SJCRH30 (cell line): ENCODE measurements at regions not wholly inside any gene's neighbourhood (a gene's known extent, or its start where the extent isn't known, plus 50 kb on each side); places are given as distances from the start of the nearest gene placed in this dataset.
A peak's percentile ranks its signal among the peaks of the same experiment; 100 is the strongest.

Experiments used
- DNase-seq, 2 experiments: peaks; one replicate each; pipeline ENCODE4 v3.0.0-alpha.2; 2015 to 2020
- H3K27ac ChIP-seq: fragments of 250-450 bp; sonication (Bioruptor Pico); 2 replicates; pipeline ENCODE4 v1.5.1; 2020; ENCODE audit warnings: mild to moderate bottlenecking, moderate library complexity
- H3K27me3 ChIP-seq: fragments of 250-450 bp; sonication (Bioruptor Pico); 2 replicates; pipeline ENCODE4 v1.5.1; 2020; ENCODE audit warnings: mild to moderate bottlenecking, moderate library complexity
- H3K36me3 ChIP-seq: fragments of 250-450 bp; sonication (Bioruptor Pico); 2 replicates; pipeline ENCODE4 v1.5.1; 2020; ENCODE audit warnings: mild to moderate bottlenecking, moderate library complexity
- H3K4me1 ChIP-seq: fragments of 250-450 bp; sonication (Bioruptor Pico); 2 replicates; pipeline ENCODE4 v1.5.1; 2020; ENCODE audit warnings: mild to moderate bottlenecking, moderate library complexity
- H3K4me3 ChIP-seq: fragments of 250-450 bp; sonication (Bioruptor Pico); 2 replicates; pipeline ENCODE4 v1.5.1; 2020; ENCODE audit warnings: mild to moderate bottlenecking, moderate library complexity
- H3K9me3 ChIP-seq: fragments of 250-450 bp; sonication (Bioruptor Pico); replicated peaks from 2 replicates; pipeline ENCODE4 v1.5.1; 2020; ENCODE audit warnings: mild to moderate bottlenecking, moderate library complexity

GRCh38 chr15:53360881-53361280 lies 398.6 kb downstream of the WDR72 start:
- H3K9me3 ChIP-seq, result no peaks in the 10 kb centered on the region
- no peaks in the 10 kb centered on the region for H3K4me1 ChIP-seq
- H3K36me3 ChIP-seq, result no peaks in the 10 kb centered on the region
- H3K27me3 ChIP-seq, result no peaks in the 10 kb centered on the region
- no peak overlapping the region for H3K27ac ChIP-seq
- DNase-seq, result no peak
- no peak overlapping the region for H3K4me3 ChIP-seq

DNA sequence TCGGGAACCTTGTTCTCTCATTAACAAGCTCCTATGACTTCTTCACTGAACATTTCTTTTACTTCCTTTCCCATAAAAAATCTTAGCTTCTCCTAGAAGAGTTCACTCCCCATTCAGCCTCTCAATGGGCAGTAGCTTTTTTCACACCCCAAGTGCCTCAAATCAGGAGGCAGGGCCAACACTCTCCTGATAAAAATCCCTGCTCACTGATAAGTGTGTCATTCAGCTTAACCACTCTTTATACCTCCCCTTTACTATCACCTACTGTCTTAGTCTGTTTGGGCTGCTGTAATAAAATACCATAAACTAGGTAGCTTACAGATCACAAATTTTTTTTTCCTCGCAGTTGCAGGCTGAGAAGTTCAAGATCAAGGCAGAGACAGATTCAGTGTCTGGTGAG lies 400.4 kb downstream of the WDR72 start:
- no peaks in the 10 kb centered on the region for H3K27me3 ChIP-seq
- no peak overlapping the region for H3K27ac ChIP-seq
- no peaks in the 10 kb centered on the region for H3K9me3 ChIP-seq
- no peaks in the 10 kb centered on the region for H3K4me1 ChIP-seq
- H3K36me3 ChIP-seq, result no peaks in the 10 kb centered on the region
- DNase-seq, result no peak
- H3K4me3 ChIP-seq, result no peak overlapping the region

DNA sequence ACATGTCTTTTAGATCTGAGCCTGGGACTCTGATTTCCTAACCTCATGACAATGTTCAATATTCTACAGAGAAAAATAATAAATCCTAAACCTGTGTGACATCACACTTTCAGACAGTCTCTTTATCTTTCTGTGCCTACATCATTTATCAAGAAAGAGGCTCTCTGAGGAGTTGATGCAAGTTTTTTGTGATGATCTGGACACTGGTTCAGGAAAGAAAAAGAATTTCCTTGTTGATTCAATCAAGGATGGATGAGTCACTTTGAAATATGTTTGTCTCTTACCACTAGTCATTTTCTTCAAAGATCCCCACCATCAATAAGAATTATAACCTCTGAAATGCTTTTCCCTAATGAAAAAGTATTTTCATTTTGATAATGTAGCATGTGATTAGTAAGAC lies 404.6 kb downstream of the WDR72 start:
- Histone ChIP-seq H3K9me3 (no peaks in the 10 kb centered on the region), H3K27me3 (no peaks in the 10 kb centered on the region), H3K4me3 (no peak overlapping the region), H3K27ac (no peak overlapping the region), H3K36me3 (no peaks in the 10 kb centered on the region), H3K4me1 (no peaks in the 10 kb centered on the region)
- DNase-seq, result no peak

DNA sequence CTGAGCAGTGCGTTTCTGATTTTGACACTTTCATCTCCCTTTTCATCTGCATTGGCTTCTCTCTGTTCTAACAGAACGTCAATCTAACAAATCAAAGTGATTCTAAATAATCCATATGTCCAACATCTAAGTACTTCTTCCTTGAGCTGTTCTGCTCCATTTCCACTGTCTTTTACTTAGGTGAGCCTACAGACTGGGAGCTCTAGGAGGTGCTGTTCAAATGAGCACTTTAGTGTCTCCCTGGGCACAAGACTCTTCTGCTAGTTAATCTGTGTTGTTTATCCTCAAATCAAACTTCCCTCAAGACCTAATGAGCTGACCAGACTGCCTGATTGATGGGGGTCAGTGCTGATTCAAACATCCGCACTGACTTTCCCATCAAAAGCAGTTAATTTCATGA lies 408.1 kb downstream of the WDR72 start:
- Histone ChIP-seq H3K36me3 (no peaks in the 10 kb centered on the region), H3K4me1 (no peaks in the 10 kb centered on the region), H3K9me3 (no peaks in the 10 kb centered on the region), H3K4me3 (no peak overlapping the region), H3K27ac (no peak overlapping the region), H3K27me3 (no peaks in the 10 kb centered on the region)
- DNase-seq, result no peak

DNA sequence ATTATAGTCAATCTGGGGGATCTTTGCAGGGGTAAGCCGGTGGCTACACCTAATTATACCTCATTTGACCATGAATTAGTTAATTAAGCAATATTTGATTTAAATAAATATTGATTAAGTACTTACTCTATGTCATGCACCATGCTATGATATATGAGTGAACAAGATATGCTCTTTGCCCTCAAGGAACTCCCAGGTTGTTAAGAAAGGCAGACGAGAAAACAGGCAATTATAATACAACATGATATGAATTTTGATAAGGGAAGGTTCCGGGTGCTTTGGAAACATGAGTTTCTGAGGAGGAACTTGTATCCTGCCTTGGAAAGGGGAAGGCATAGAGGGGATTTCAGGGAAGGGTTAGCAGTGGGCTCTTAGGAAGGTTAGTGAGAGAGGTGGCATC lies 412.9 kb downstream of the WDR72 start:
- Histone ChIP-seq H3K36me3 (no peaks in the 10 kb centered on the region), H3K27me3 (no peaks in the 10 kb centered on the region), H3K4me3 (no peak overlapping the region), H3K9me3 (no peaks in the 10 kb centered on the region), H3K4me1 (no peaks in the 10 kb centered on the region), H3K27ac (no peak overlapping the region)
- DNase-seq, result no peak

GRCh38 chr15:53331328-53332190 lies 427.9 kb downstream of the WDR72 start:
- no peak overlapping the region for H3K27ac ChIP-seq

DNA sequence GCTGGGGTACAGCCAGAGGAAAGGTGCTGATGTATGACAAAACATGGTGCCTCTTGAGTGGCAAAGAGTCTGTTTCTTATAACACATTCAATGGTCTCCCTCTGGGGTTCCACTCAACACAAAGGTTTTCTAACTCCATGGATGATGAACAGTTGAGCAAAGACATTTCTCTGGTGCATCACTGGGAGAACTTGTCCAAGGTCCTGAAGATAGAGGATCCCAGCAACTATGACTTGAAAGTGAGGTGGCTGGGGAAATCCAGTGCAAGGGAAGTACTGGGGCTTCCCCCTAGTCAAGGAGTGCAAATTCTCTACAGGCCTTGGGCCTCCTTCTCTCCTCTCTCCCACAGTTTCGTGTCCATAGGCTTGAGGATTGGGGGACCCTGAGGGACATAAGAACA lies 431.1 kb downstream of the WDR72 start:
- no peaks in the 10 kb centered on the region for H3K9me3 ChIP-seq
- no peak overlapping the region for H3K27ac ChIP-seq

More at GRCh38 chr15:53331328-53332190, 427.9 kb downstream of the WDR72 start:
- Histone ChIP-seq H3K9me3 (no peaks in the 10 kb centered on the region), H3K36me3 (no peaks in the 10 kb centered on the region), H3K4me3 (no peak overlapping the region), H3K27me3 (no peaks in the 10 kb centered on the region), H3K4me1 (no peaks in the 10 kb centered on the region)
- no peak for DNase-seq

DNA sequence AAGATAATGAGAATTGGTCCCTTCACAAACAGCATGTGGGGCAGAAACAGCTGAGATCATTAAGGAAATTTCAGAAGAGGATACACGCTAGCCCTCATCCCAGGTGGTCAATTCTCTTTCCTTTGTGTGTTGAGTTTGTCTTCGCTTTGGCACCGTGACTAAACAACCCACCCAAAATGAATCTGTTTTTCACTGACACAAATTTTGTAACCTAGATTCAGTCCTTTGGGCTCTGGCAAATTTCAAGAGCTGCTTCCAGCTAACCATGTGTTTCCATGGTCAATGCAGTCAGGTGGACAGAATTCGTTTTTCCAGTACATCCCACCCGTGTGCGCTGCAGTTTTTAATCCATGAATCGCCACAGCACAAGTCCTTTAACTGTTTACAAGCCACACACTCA lies 435.4 kb downstream of the WDR72 start:
- no peak overlapping the region for H3K4me3 ChIP-seq
- H3K9me3 ChIP-seq, result no peaks in the 10 kb centered on the region
- H3K36me3 ChIP-seq, result no peaks in the 10 kb centered on the region
- no peaks in the 10 kb centered on the region for H3K4me1 ChIP-seq
- DNase-seq, result no peak
- no peaks in the 10 kb centered on the region for H3K27me3 ChIP-seq
- H3K27ac ChIP-seq, result no peak overlapping the region

More for the DNA sequence above, 431.1 kb downstream of the WDR72 start:
- DNase-seq, result peak in 1 of 2 experiments; percentile 12
- Histone ChIP-seq H3K4me3 (no peak overlapping the region), H3K4me1 (no peaks in the 10 kb centered on the region), H3K36me3 (no peaks in the 10 kb centered on the region), H3K27me3 (no peaks in the 10 kb centered on the region)

- Histone ChIP-seq H3K9me3 (no peaks in the 10 kb centered on the region), H3K36me3 (no peaks in the 10 kb centered on the region), H3K4me3 (no peak overlapping the region), H3K27ac (no peak overlapping the region), H3K27me3 (no peaks in the 10 kb centered on the region), H3K4me1 (no peaks in the 10 kb centered on the region)
- no peak for DNase-seq
These were observed 436.3 kb downstream of the WDR72 start for GRCh38 chr15:53323191-53323590.

- H3K4me1 ChIP-seq, result no peaks in the 10 kb centered on the region
- H3K4me3 ChIP-seq, result no peak overlapping the region
- no peaks in the 10 kb centered on the region for H3K36me3 ChIP-seq
- DNase-seq, result no peak
- H3K9me3 ChIP-seq, result no peaks in the 10 kb centered on the region
- no peaks in the 10 kb centered on the region for H3K27me3 ChIP-seq
- H3K27ac ChIP-seq, result no peak overlapping the region
These were observed 438.6 kb downstream of the WDR72 start for GRCh38 chr15:53320816-53321215.

DNA sequence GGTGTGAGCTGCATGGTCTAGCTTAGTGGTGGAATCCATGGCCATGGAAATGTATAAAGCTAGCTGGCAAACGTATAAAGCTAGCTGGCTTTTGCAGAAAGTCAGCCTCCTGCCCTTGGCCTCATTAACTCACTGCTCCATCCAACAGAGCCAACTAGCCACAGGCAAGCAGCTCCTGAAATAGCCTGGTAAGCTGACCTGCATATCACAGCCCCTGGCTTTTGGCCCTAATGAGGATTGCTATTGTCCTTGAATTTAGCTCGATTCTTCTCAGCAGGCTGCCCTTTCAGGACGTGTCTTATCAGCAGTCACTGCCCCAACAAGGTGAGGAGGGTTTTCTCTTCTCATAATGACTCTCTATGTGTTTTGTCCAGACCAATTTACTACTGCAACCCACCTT lies 446.8 kb downstream of the WDR72 start:
- DNase-seq, result no peak
- Histone ChIP-seq H3K36me3 (no peaks in the 10 kb centered on the region), H3K27ac (no peak overlapping the region), H3K4me1 (no peaks in the 10 kb centered on the region), H3K27me3 (no peaks in the 10 kb centered on the region), H3K4me3 (no peak overlapping the region), H3K9me3 (no peaks in the 10 kb centered on the region)

DNA sequence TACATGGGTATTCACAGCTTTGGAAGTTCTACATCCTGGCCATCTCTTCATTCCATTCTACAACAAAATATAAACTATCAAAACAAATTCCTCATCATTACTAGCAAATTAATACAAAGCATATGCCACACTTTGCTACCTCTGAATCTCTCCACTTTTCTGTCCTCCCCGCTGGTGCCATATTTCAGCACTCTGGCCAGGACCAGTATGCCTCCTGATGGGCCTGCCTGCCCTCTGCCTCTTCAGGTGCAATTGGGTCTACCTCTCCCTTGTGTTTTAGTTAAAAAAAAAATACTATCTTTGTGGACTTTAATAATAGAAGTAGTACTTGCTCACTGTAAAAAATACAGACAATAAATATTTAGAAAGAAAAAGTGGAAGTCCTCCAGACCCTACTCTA lies 448.8 kb downstream of the WDR72 start:
- Histone ChIP-seq H3K4me1 (no peaks in the 10 kb centered on the region), H3K27ac (no peak overlapping the region), H3K27me3 (no peaks in the 10 kb centered on the region), H3K4me3 (no peak overlapping the region), H3K36me3 (no peaks in the 10 kb centered on the region), H3K9me3 (no peaks in the 10 kb centered on the region)
- no peak for DNase-seq

GRCh38 chr15:53307952-53308624 lies 451.4 kb downstream of the WDR72 start:
- Histone ChIP-seq H3K27ac (no peak overlapping the region), H3K27me3 (no peaks in the 10 kb centered on the region), H3K36me3 (no peaks in the 10 kb centered on the region), H3K9me3 (no peaks in the 10 kb centered on the region), H3K4me1 (no peaks in the 10 kb centered on the region), H3K4me3 (no peak overlapping the region)
- DNase-seq, result no peak

DNA sequence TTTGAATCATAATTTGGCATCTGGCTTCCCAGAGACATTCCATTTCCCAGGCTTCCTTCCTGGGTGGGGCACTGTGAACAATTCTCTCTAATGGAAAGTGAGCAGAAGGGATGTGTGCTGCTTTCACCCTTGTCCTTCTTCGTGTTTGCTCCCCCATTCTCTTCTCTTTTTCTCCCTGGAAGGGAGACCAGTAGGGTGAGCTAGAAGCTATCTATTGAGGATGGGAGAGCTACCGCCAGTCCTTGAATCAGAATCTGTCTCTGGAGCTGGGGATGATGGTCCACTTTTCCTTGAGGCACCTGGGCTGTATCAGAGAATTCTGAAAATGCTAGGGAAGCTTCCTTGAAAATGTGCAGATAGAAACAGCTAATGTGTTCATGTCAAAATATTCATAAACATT lies 453.9 kb downstream of the WDR72 start:
- no peaks in the 10 kb centered on the region for H3K36me3 ChIP-seq
- no peaks in the 10 kb centered on the region for H3K9me3 ChIP-seq
- no peak for DNase-seq
- H3K27me3 ChIP-seq, result no peaks in the 10 kb centered on the region
- H3K4me3 ChIP-seq, result no peak overlapping the region
- H3K4me1 ChIP-seq, result no peaks in the 10 kb centered on the region
- no peak overlapping the region for H3K27ac ChIP-seq

DNA sequence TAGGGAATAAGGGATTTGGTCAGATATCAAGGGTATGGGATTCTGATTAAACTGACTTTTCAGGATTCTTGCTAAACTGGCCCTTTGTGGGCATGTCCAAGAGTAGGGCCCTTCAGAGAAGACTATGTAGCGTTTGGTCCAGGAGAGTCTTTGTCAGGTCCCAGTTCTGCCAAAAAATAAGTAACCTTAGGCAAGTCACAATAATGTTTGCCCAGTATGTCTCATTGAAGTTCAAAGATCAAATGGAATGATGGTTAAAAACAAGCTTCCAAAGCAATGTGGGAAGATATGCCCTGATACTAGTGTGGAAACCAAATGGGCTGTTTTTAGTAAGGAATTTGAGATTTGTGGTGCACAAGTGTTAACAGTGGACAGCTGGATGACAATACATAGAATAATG lies 454.4 kb downstream of the WDR72 start:
- Histone ChIP-seq H3K4me3 (no peak overlapping the region), H3K9me3 (no peaks in the 10 kb centered on the region), H3K36me3 (no peaks in the 10 kb centered on the region), H3K27me3 (no peaks in the 10 kb centered on the region), H3K27ac (no peak overlapping the region), H3K4me1 (no peaks in the 10 kb centered on the region)
- no peak for DNase-seq

GRCh38 chr15:53297828-53298227 lies 461.6 kb downstream of the WDR72 start:
- Histone ChIP-seq H3K9me3 (no peaks in the 10 kb centered on the region), H3K4me1 (no peaks in the 10 kb centered on the region), H3K4me3 (no peak overlapping the region), H3K27ac (no peak overlapping the region), H3K27me3 (no peaks in the 10 kb centered on the region), H3K36me3 (no peaks in the 10 kb centered on the region)
- DNase-seq, result no peak
